ENCODE measurements at regions not wholly inside any gene's neighbourhood (a gene's known extent, or its start where the extent isn't known, plus 50 kb on each side); places are given as distances from the start of the nearest gene placed in this dataset.

- TF ChIP-seq CTCF (IDR thresholded peaks at IDR 0.05), result no peak
- no peak for TF ChIP-seq POLR2A (IDR thresholded peaks at IDR 0.05)
Measured at GRCh38 chr2:52074130-52074719, 1042.3 kb upstream of the NRXN1 start.

All from Peyer's patch (tissue), 4 donors.